Naive thymus-derived CD4-positive, alpha-beta T cell (primary cell): ENCODE measurements at regions not wholly inside any gene's neighbourhood (a gene's known extent, or its start where the extent isn't known, plus 50 kb on each side); places are given as distances from the start of the nearest gene placed in this dataset.

Experiments
- ATAC-seq: fragments of 150-1000 bp; cut with Tn5 transposase; 2 replicates; pipeline ENCODE4 v1.10.0; 2021; ENCODE audit warnings: mild to moderate bottlenecking, moderate library complexity
- CTCF ChIA-PET: fragments of 350-600 bp; sonication (Branson Sonifier 250); formaldehyde crosslinking; loops from one replicate; lab custom pipeline; 2021; ENCODE audit warnings: antibody characterized with exemption; lab: Charles Lee
- POLR2A ChIA-PET: fragments of 350-600 bp; sonication (Branson Sonifier 250); formaldehyde crosslinking; loops from one replicate; lab custom pipeline; 2021; ENCODE audit warnings: antibody characterized with exemption, inconsistent platforms; lab: Charles Lee
- DNase-seq, 9 donors: peaks; one replicate each; pipeline versions ENCODE4 v3.0.0 to v3.0.0-alpha.2; 2020 to 2022; ENCODE audit warnings: mixed read lengths in 1 of 9
- H3K27ac ChIP-seq: one replicate; pipeline ENCODE4 v1.7.0; 2013; ENCODE audit warnings: mild to moderate bottlenecking, low read depth, low read length, moderate library complexity
- H3K27me3 ChIP-seq, 2 donors: one replicate each; pipeline ENCODE4 v1.7.0; 2013; ENCODE audit warnings: low read length in 2 of 2, mild to moderate bottlenecking in 2 of 2, moderate library complexity in 2 of 2; ENCODE audit not compliant: control insufficient read depth in 2 of 2, insufficient read depth in 2 of 2
- H3K36me3 ChIP-seq, 3 experiments: 1 replicate in 2 of 3; 2 replicates in 1 of 3; pipeline ENCODE4 v1.7.0; 2013; ENCODE audit warnings: low read length in 3 of 3, mild to moderate bottlenecking in 3 of 3, moderate library complexity in 1 of 3; ENCODE audit not compliant: insufficient read depth in 3 of 3, control insufficient read depth in 2 of 3
- H3K4me1 ChIP-seq, 2 donors: one replicate each; pipeline ENCODE4 v1.7.0; 2013; ENCODE audit warnings: low read length in 2 of 2, mild to moderate bottlenecking in 2 of 2, moderate library complexity in 1 of 2; ENCODE audit not compliant: control insufficient read depth in 2 of 2, insufficient read depth in 2 of 2
- H3K4me3 ChIP-seq: 2 replicates; pipeline ENCODE4 v1.7.0; 2013; ENCODE audit warnings: mild to moderate bottlenecking, low read length
- H3K9me3 ChIP-seq, 3 experiments: 1 replicate in 2 of 3; 2 replicates in 1 of 3; pipeline ENCODE4 v1.7.0; 2013; ENCODE audit warnings: low read length in 3 of 3; ENCODE audit not compliant: control insufficient read depth in 2 of 3
- H3K27ac Mint-ChIP-seq, 9 donors: one replicate each; pipeline ENCODE4 v1.8.0; 2020 to 2022; ENCODE audit warnings: mixed read lengths in 9 of 9, mild to moderate bottlenecking in 8 of 9, moderate library complexity in 5 of 9, inconsistent platforms in 2 of 9
- H3K27me3 Mint-ChIP-seq, 5 donors: one replicate each; pipeline ENCODE4 v1.8.0; 2021 to 2022; ENCODE audit warnings: mixed read lengths in 5 of 5, mild to moderate bottlenecking in 1 of 5
- H3K36me3 Mint-ChIP-seq, 5 donors: one replicate each; pipeline ENCODE4 v1.8.0; 2020 to 2022; ENCODE audit warnings: mixed read lengths in 5 of 5, mild to moderate bottlenecking in 3 of 5, inconsistent platforms in 1 of 5
- H3K4me1 Mint-ChIP-seq, 7 donors: one replicate each; pipeline ENCODE4 v1.8.0; 2020 to 2022; ENCODE audit warnings: mixed read lengths in 7 of 7, mild to moderate bottlenecking in 3 of 7, inconsistent platforms in 1 of 7
- H3K4me3 Mint-ChIP-seq, 10 donors: one replicate each; pipeline ENCODE4 v1.8.0; 2020 to 2022; ENCODE audit warnings: mild to moderate bottlenecking in 10 of 10, mixed read lengths in 10 of 10, moderate library complexity in 6 of 10, inconsistent platforms in 2 of 10
- H3K9me3 Mint-ChIP-seq, 11 donors: one replicate each; pipeline ENCODE4 v1.8.0; 2020 to 2022; ENCODE audit warnings: mixed read lengths in 11 of 11, mild to moderate bottlenecking in 4 of 11, inconsistent platforms in 1 of 11, moderate library complexity in 1 of 11
- intact Hi-C, 2 donors: fragments of 100-400 bp; cut with micrococcal nuclease; formaldehyde crosslinking; loops; one replicate each; pipeline ENCODE4 v1.15.1; 2023

- H3K27me3 Mint-ChIP-seq, result no peaks in the 10 kb centered on the region
- peaks cover 41 to 87% (median 77%) of the 10 kb centered on the region in 7 donors for H3K4me1 Mint-ChIP-seq
- ATAC-seq (no peak), DNase-seq (no peak)
- peaks cover 0 to 30% (median 13%) of the 10 kb centered on the region in 5 donors for H3K36me3 Mint-ChIP-seq
- no peaks in the 10 kb centered on the region for H3K9me3 Mint-ChIP-seq
- H3K4me3 Mint-ChIP-seq, result peak overlapping the region in 3 of 10 donors; percentile 70 to 88 (median 72)
- no peaks in the 10 kb centered on the region for H3K27me3 ChIP-seq
- no peak overlapping the region for H3K27ac ChIP-seq
- H3K4me1 ChIP-seq, result peaks cover 41 to 59% of the 10 kb centered on the region in 2 donors
- no peaks in the 10 kb centered on the region for H3K9me3 ChIP-seq
- POLR2A ChIA-PET, result interaction anchor here (1.5 to 6.1 kb wide), 2 partner anchors 11 to 30 kb away, joined by 5 to 44 read pairs; no protein-coding TSS in a partner anchor
- H3K36me3 ChIP-seq, result peaks cover 0 to 4% (median 0%) of the 10 kb centered on the region in 3 experiments
- H3K4me3 ChIP-seq, result no peak overlapping the region
- H3K27ac Mint-ChIP-seq, result peak overlapping the region in 7 of 9 donors; percentile 28 to 90 (median 84)
- intact Hi-C loops, result no loop called here
- CTCF ChIA-PET, result interaction anchor here (1.3 to 2.1 kb wide), 2 partner anchors 8 to 36 kb away, joined by 4 to 11 read pairs; no protein-coding TSS in a partner anchor
These were observed 84.1 kb upstream of the ARHGEF3 start for GRCh38 chr3:56885879-56886278.

- peak overlapping the region in 2 of 10 donors; percentile 40 to 88 for H3K4me3 Mint-ChIP-seq
- peaks cover 36 to 87% (median 77%) of the 10 kb centered on the region in 7 donors for H3K4me1 Mint-ChIP-seq
- Histone ChIP-seq H3K4me1 (peaks cover 37 to 56% of the 10 kb centered on the region in 2 donors), H3K27ac (no peak overlapping the region), H3K4me3 (no peak overlapping the region), H3K9me3 (no peaks in the 10 kb centered on the region), H3K27me3 (no peaks in the 10 kb centered on the region), H3K36me3 (peaks cover 0 to 4% (median 0%) of the 10 kb centered on the region in 3 experiments)
- H3K36me3 Mint-ChIP-seq, result peaks cover 0 to 34% (median 17%) of the 10 kb centered on the region in 5 donors
- ATAC-seq, result no peak
- POLR2A ChIA-PET, result interaction anchor here (1.3 to 1.5 kb wide), 3 partner anchors 11 to 77 kb away, joined by 3 to 5 read pairs (median 3); no protein-coding TSS in a partner anchor
- no peaks in the 10 kb centered on the region for H3K9me3 Mint-ChIP-seq
- peak overlapping the region in 8 of 9 donors; percentile 4 to 90 (median 54) for H3K27ac Mint-ChIP-seq
- H3K27me3 Mint-ChIP-seq, result no peaks in the 10 kb centered on the region
- CTCF ChIA-PET, result interaction anchor here (1.3 kb wide), 1 partner anchor 8 kb away, joined by 4 read pairs; no protein-coding TSS in a partner anchor
- DNase-seq, result no peak
- intact Hi-C loops, result no loop called here
These were observed 83.7 kb upstream of the ARHGEF3 start for GRCh38 chr3:56885453-56885852.

GRCh38 chr3:56884387-56884786, 82.6 kb upstream of the ARHGEF3 start:
- ATAC-seq (no peak), DNase-seq (no peak)
- Mint-ChIP-seq H3K4me1 (peaks cover 38 to 89% (median 78%) of the 10 kb centered on the region in 7 donors), H3K27me3 (no peaks in the 10 kb centered on the region), H3K27ac (peak overlapping the region in 6 of 9 donors; percentile 10 to 90 (median 62)), H3K9me3 (no peaks in the 10 kb centered on the region), H3K4me3 (no peak overlapping the region), H3K36me3 (peaks cover 0 to 40% (median 25%) of the 10 kb centered on the region in 5 donors)
- Histone ChIP-seq H3K9me3 (no peaks in the 10 kb centered on the region), H3K27me3 (no peaks in the 10 kb centered on the region), H3K4me3 (no peak overlapping the region), H3K27ac (no peak overlapping the region), H3K4me1 (peaks cover 32 to 54% of the 10 kb centered on the region in 2 donors), H3K36me3 (peaks cover 0 to 4% (median 0%) of the 10 kb centered on the region in 3 experiments)
- POLR2A ChIA-PET, result interaction anchor here (0.7 to 1.3 kb wide), 4 partner anchors 9 to 76 kb away, joined by 3 to 5 read pairs (median 3); no protein-coding TSS in a partner anchor
- CTCF ChIA-PET, result no interaction called here
- intact Hi-C loops, result no loop called here

GRCh38 chr3:56883828-56884227, 82.1 kb upstream of the ARHGEF3 start:
- Histone ChIP-seq H3K27ac (no peak overlapping the region), H3K4me3 (no peak overlapping the region), H3K27me3 (no peaks in the 10 kb centered on the region), H3K9me3 (no peaks in the 10 kb centered on the region), H3K4me1 (peaks cover 29 to 49% of the 10 kb centered on the region in 2 donors), H3K36me3 (peaks cover 0 to 4% (median 0%) of the 10 kb centered on the region in 3 experiments)
- ATAC-seq (no peak), DNase-seq (no peak)
- H3K9me3 Mint-ChIP-seq, result no peaks in the 10 kb centered on the region
- peak overlapping the region in 8 of 9 donors; percentile 10 to 90 (median 62) for H3K27ac Mint-ChIP-seq
- no peaks in the 10 kb centered on the region for H3K27me3 Mint-ChIP-seq
- H3K4me3 Mint-ChIP-seq, result no peak overlapping the region
- ChIA-PET CTCF (no interaction called here), POLR2A (interaction anchor here (0.6 to 1.7 kb wide), 5 partner anchors 9 to 78 kb away, joined by 3 to 5 read pairs (median 4); no protein-coding TSS in a partner anchor)
- intact Hi-C loops, result no loop called here
- peaks cover 0 to 40% (median 25%) of the 10 kb centered on the region in 5 donors for H3K36me3 Mint-ChIP-seq
- peaks cover 38 to 89% (median 78%) of the 10 kb centered on the region in 7 donors for H3K4me1 Mint-ChIP-seq

- ChIA-PET CTCF (no interaction called here), POLR2A (interaction anchor here (0.6 to 1.7 kb wide), 2 partner anchors 22 to 34 kb away, joined by 4 read pairs; no protein-coding TSS in a partner anchor)
- Histone ChIP-seq H3K4me3 (no peak overlapping the region), H3K27ac (no peak overlapping the region), H3K4me1 (peaks cover 27 to 49% of the 10 kb centered on the region in 2 donors), H3K9me3 (no peaks in the 10 kb centered on the region), H3K27me3 (no peaks in the 10 kb centered on the region), H3K36me3 (peaks cover 0 to 4% (median 0%) of the 10 kb centered on the region in 3 experiments)
- no peaks in the 10 kb centered on the region for H3K27me3 Mint-ChIP-seq
- ATAC-seq, result no peak
- no peak overlapping the region for H3K4me3 Mint-ChIP-seq
- intact Hi-C loops, result no loop called here
- peaks cover 0 to 40% (median 25%) of the 10 kb centered on the region in 5 donors for H3K36me3 Mint-ChIP-seq
- peak overlapping the region in 8 of 9 donors; percentile 30 to 85 (median 57) for H3K27ac Mint-ChIP-seq
- DNase-seq, result no peak
- H3K4me1 Mint-ChIP-seq, result peaks cover 42 to 89% (median 78%) of the 10 kb centered on the region in 7 donors
- no peaks in the 10 kb centered on the region for H3K9me3 Mint-ChIP-seq
These were observed 81.1 kb upstream of the ARHGEF3 start for GRCh38 chr3:56882896-56883295.

GRCh38 chr3:56881841-56882240, 80.1 kb upstream of the ARHGEF3 start:
- no peak overlapping the region for H3K27ac ChIP-seq
- CTCF ChIA-PET, result no interaction called here
- no peak for ATAC-seq
- no peaks in the 10 kb centered on the region for H3K9me3 ChIP-seq
- POLR2A ChIA-PET, result interaction anchor here (2.2 kb wide), 1 partner anchor 35 kb away, joined by 7 read pairs; no protein-coding TSS in a partner anchor
- no peak overlapping the region for H3K4me3 ChIP-seq
- H3K4me1 Mint-ChIP-seq, result peaks cover 36 to 86% (median 78%) of the 10 kb centered on the region in 7 donors
- no peaks in the 10 kb centered on the region for H3K27me3 ChIP-seq
- H3K36me3 Mint-ChIP-seq, result peaks cover 0 to 32% (median 25%) of the 10 kb centered on the region in 5 donors
- H3K27me3 Mint-ChIP-seq, result no peaks in the 10 kb centered on the region
- peaks cover 0 to 4% (median 0%) of the 10 kb centered on the region in 3 experiments for H3K36me3 ChIP-seq
- no peak for DNase-seq
- intact Hi-C loops, result no loop called here
- H3K4me3 Mint-ChIP-seq, result no peak overlapping the region
- H3K27ac Mint-ChIP-seq, result peak overlapping the region in 6 of 9 donors; percentile 18 to 82 (median 56)
- H3K9me3 Mint-ChIP-seq, result no peaks in the 10 kb centered on the region
- H3K4me1 ChIP-seq, result peaks cover 19 to 47% of the 10 kb centered on the region in 2 donors
